ENCODE measurements at regions not wholly inside any gene's neighbourhood (a gene's known extent, or its start where the extent isn't known, plus 50 kb on each side); places are given as distances from the start of the nearest gene placed in this dataset.

GRCh38 chr4:181595716-181596115, 647.5 kb upstream of the TENM3 start:
- no peak for DNase-seq (ENCODE audit: low read depth, low spot score)

GRCh38 chr4:181597766-181598165, 645.4 kb upstream of the TENM3 start:
- DNase-seq (ENCODE audit: low read depth, low spot score): peak; percentile 37

- no peak for DNase-seq (ENCODE audit: low read depth, low spot score)
Measured at GRCh38 chr4:181599134-181599533, 644.1 kb upstream of the TENM3 start.

GRCh38 chr4:181601103-181601502, 642.1 kb upstream of the TENM3 start:
- DNase-seq (ENCODE audit: low read depth, low spot score): no peak

GRCh38 chr4:181604546-181604945, 638.7 kb upstream of the TENM3 start:
- no peak for DNase-seq (ENCODE audit: low read depth, low spot score)

- DNase-seq (ENCODE audit: low read depth, low spot score): no peak
Measured at GRCh38 chr4:181606300-181606699, 636.9 kb upstream of the TENM3 start.

GRCh38 chr4:181608181-181608580, 635.0 kb upstream of the TENM3 start:
- no peak for DNase-seq (ENCODE audit: low read depth, low spot score)

GRCh38 chr4:181611033-181611711, 632.0 kb upstream of the TENM3 start:
- DNase-seq (ENCODE audit: low read depth, low spot score): no peak

GRCh38 chr4:181611946-181612600, 631.1 kb upstream of the TENM3 start:
- no peak for DNase-seq (ENCODE audit: low read depth, low spot score)

GRCh38 chr4:181613200-181613599, 630.0 kb upstream of the TENM3 start:
- DNase-seq (ENCODE audit: low read depth, low spot score): no peak

GRCh38 chr4:181618038-181618618, 625.1 kb upstream of the TENM3 start:
- no peak for DNase-seq (ENCODE audit: low read depth, low spot score)

GRCh38 chr4:181618896-181619295, 624.3 kb upstream of the TENM3 start:
- no peak for DNase-seq (ENCODE audit: low read depth, low spot score)

GRCh38 chr4:181619651-181620050, 623.6 kb upstream of the TENM3 start:
- DNase-seq (ENCODE audit: low read depth, low spot score): no peak

- no peak for DNase-seq (ENCODE audit: low read depth, low spot score)
Measured at GRCh38 chr4:181637186-181638105, 605.8 kb upstream of the TENM3 start.

- no peak for DNase-seq (ENCODE audit: low read depth, low spot score)
Measured at GRCh38 chr4:181643466-181643865, 599.7 kb upstream of the TENM3 start.

GRCh38 chr4:181645489-181645888, 597.7 kb upstream of the TENM3 start:
- DNase-seq (ENCODE audit: low read depth, low spot score): no peak

GRCh38 chr4:181646864-181647263, 596.3 kb upstream of the TENM3 start:
- no peak for DNase-seq (ENCODE audit: low read depth, low spot score)

GRCh38 chr4:181647396-181648147, 595.6 kb upstream of the TENM3 start:
- DNase-seq (ENCODE audit: low read depth, low spot score): no peak

- DNase-seq (ENCODE audit: low read depth, low spot score): no peak
Measured at GRCh38 chr4:181650033-181650825, 593.0 kb upstream of the TENM3 start.

- DNase-seq (ENCODE audit: low read depth, low spot score): no peak
Measured at GRCh38 chr4:181656748-181657147, 586.5 kb upstream of the TENM3 start.

All from smooth muscle cell of the brain vasculature (primary cell).